ENCODE measurements at regions not wholly inside any gene's neighbourhood (a gene's known extent, or its start where the extent isn't known, plus 50 kb on each side); places are given as distances from the start of the nearest gene placed in this dataset.

- no peak for TF ChIP-seq STAT3 (IDR thresholded peaks at IDR 0.05; ENCODE audit: low read depth, low read length)
- TF ChIP-seq IKZF1 (conservative IDR thresholded peaks at IDR 0.05), result no peak
Measured at GRCh38 chr1:29398431-29398830, 162.1 kb downstream of the PTPRU start (continued).

GRCh38 chr1:29397981-29398380, 161.7 kb downstream of the PTPRU start:
- Histone ChIP-seq H3K4me1 (ENCODE audit: control insufficient read depth, insufficient read depth, low read length) (no peaks in the 10 kb centered on the region), H3K4me3 (no peak overlapping the region), H3K9me3 (replicated peaks; ENCODE audit: control insufficient read depth, insufficient read depth, low read length) (no peaks in the 10 kb centered on the region), H2AFZ (ENCODE audit: control insufficient read depth, low read depth, low read length) (no peak overlapping the region), H3K79me2 (ENCODE audit: control insufficient read depth, insufficient read depth, low read length) (no peaks in the 10 kb centered on the region), H3K4me2 (ENCODE audit: control insufficient read depth, insufficient read depth) (no peak overlapping the region), H4K20me1 (ENCODE audit: control insufficient read depth, insufficient read depth) (no peaks in the 10 kb centered on the region), H3K27ac (ENCODE audit: control insufficient read depth, insufficient read depth) (no peak overlapping the region), H3K27me3 (replicated peaks in 1 of 2; ENCODE audit: control insufficient read depth in 2 of 2, insufficient read depth in 2 of 2, low read length in 1 of 2) (no peaks in the 10 kb centered on the region), H3K36me3 (ENCODE audit: control insufficient read depth in 2 of 2, insufficient read depth in 2 of 2, low read length in 1 of 2) (no peaks in the 10 kb centered on the region), H3K9ac (ENCODE audit: control insufficient read depth, insufficient read depth, low read length) (no peak overlapping the region)
- ChIA-PET RAD21 (ENCODE audit: unreplicated experiment) (no interaction called here), SMC1A (ENCODE audit: uncharacterized antibody, unreplicated experiment) (no interaction called here), POLR2A (no interaction called here), CTCF (no interaction called here)
- 20% methylated on average over 8 of the region's 8 CpGs for WGBS (ENCODE audit: insufficient coverage, insufficient replicate concordance, low lambda C conversion rate, missing lambda C conversion rate)
- no peak for ATAC-seq
- no TSS peak for BruUV-seq (replicated peaks)
- no peak for DNase-seq (ENCODE audit: low read depth, low spot score)
- in situ Hi-C loops (cut with MboI) (no loop called here), intact Hi-C loops (cut with micrococcal nuclease; ENCODE audit: unreplicated experiment) (no loop called here)
- no peak for FAIRE-seq
- no peak for TF ChIP-seq YBX1 (IDR thresholded peaks at IDR 0.05)
- no peak for TF ChIP-seq ZNF217 (IDR thresholded peaks at IDR 0.05)
- no peak for TF ChIP-seq BRCA1 (IDR thresholded peaks at IDR 0.05; ENCODE audit: low read depth, low read length)
- TF ChIP-seq SIX5 (IDR thresholded peaks at IDR 0.05; ENCODE audit: low read depth, low read length, severe bottlenecking), result no peak
- no peak for TF ChIP-seq SMAD5 (IDR thresholded peaks at IDR 0.05; ENCODE audit: low read depth)

GRCh38 chr1:29397256-29397590, 160.9 kb downstream of the PTPRU start:
- in situ Hi-C loops (cut with MboI), result no loop called here
- H3K36me3 ChIP-seq (ENCODE audit: control insufficient read depth in 2 of 2, insufficient read depth in 2 of 2, low read length in 1 of 2), result no peaks in the 10 kb centered on the region
- SMC1A ChIA-PET (ENCODE audit: uncharacterized antibody, unreplicated experiment), result no interaction called here
- no peaks in the 10 kb centered on the region for H3K4me1 ChIP-seq (ENCODE audit: control insufficient read depth, insufficient read depth, low read length)
- no peak for TF ChIP-seq ATF7 (IDR thresholded peaks at IDR 0.05; ENCODE audit: low read depth)
- POLR2A ChIA-PET, result no interaction called here
- H3K27ac ChIP-seq (ENCODE audit: control insufficient read depth, insufficient read depth), result no peak overlapping the region
- no peaks in the 10 kb centered on the region for H3K27me3 ChIP-seq (replicated peaks in 1 of 2; ENCODE audit: control insufficient read depth in 2 of 2, insufficient read depth in 2 of 2, low read length in 1 of 2)
- RAD21 ChIA-PET (ENCODE audit: unreplicated experiment), result no interaction called here
- no peak overlapping the region for H3K4me3 ChIP-seq
- FAIRE-seq (no peak), DNase-seq (ENCODE audit: low read depth, low spot score) (no peak), ATAC-seq (no peak)
- H3K9ac ChIP-seq (ENCODE audit: control insufficient read depth, insufficient read depth, low read length), result no peak overlapping the region
- WGBS (ENCODE audit: insufficient coverage, insufficient replicate concordance, low lambda C conversion rate, missing lambda C conversion rate), result 0% methylated on average over 1 of the region's 1 CpG
- H3K79me2 ChIP-seq (ENCODE audit: control insufficient read depth, insufficient read depth, low read length), result no peaks in the 10 kb centered on the region
- no peaks in the 10 kb centered on the region for H3K9me3 ChIP-seq (replicated peaks; ENCODE audit: control insufficient read depth, insufficient read depth, low read length)
- no peaks in the 10 kb centered on the region for H4K20me1 ChIP-seq (ENCODE audit: control insufficient read depth, insufficient read depth)
- CTCF ChIA-PET, result no interaction called here
- intact Hi-C loops (cut with micrococcal nuclease; ENCODE audit: unreplicated experiment), result no loop called here
- no peak overlapping the region for H3K4me2 ChIP-seq (ENCODE audit: control insufficient read depth, insufficient read depth)
- BruUV-seq (replicated peaks), result no TSS peak
- H2AFZ ChIP-seq (ENCODE audit: control insufficient read depth, low read depth, low read length), result no peak overlapping the region
